ENCODE measurements at regions not wholly inside any gene's neighbourhood (a gene's known extent, or its start where the extent isn't known, plus 50 kb on each side); places are given as distances from the start of the nearest gene placed in this dataset.

GRCh38 chr3:124671106-124671505, 59.1 kb upstream of the UMPS start:
- no peak for DNase-seq (ENCODE audit: low spot score)

- DNase-seq (ENCODE audit: low spot score): no peak
Observed at GRCh38 chr3:124674336-124674735, 55.9 kb upstream of the UMPS start.

- no peak for DNase-seq (ENCODE audit: low spot score)
Observed at GRCh38 chr3:124676236-124676635, 54.0 kb upstream of the UMPS start.

GRCh38 chr3:124679048-124679638, 51.1 kb upstream of the UMPS start:
- DNase-seq (ENCODE audit: low spot score): no peak
